DND-41 (cell line): ENCODE measurements at regions not wholly inside any gene's neighbourhood (a gene's known extent, or its start where the extent isn't known, plus 50 kb on each side); places are given as distances from the start of the nearest gene placed in this dataset.

Source experiments
- EZH2 ChIP-seq: IDR thresholded peaks from 3 replicates; pipeline ENCODE4 v1.6.1; 2012; ENCODE audit warnings: borderline replicate concordance, low read depth, mild to moderate bottlenecking, moderate library complexity, low read length, inconsistent platforms; ENCODE audit not compliant: severe bottlenecking
- TF ChIP-seq, protein P1 (sequence below): IDR thresholded peaks from 2 replicates; pipeline ENCODE4 v1.5.1; 2012; ENCODE audit warnings: borderline replicate concordance, low read length, moderate library complexity, mild to moderate bottlenecking; ENCODE audit not compliant: poor library complexity, severe bottlenecking; ENCODE audit errors: extremely low read depth

DNA sequence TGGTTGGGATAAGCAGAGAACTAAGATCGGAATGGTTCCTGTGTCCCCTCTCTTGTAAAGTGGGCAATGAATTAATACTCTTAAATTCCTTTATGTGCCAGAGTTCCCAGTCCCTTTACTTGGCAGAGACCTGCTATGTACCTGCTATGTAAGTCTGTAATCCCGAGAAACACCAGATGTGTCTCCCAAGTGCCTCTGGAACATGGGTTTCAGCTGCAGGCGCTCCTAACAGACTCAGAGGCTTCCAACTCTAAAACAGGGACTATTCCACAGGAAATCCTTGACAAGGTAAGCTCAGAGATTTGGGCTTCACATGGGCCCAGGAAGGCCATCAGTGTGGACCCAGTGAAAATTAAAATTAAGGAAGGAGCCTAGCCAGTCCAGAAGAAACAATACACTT lies 117.7 kb upstream of the PLCL2 start:
- TF ChIP-seq EZH2 = no peak
- TF ChIP-seq, protein P1, sequence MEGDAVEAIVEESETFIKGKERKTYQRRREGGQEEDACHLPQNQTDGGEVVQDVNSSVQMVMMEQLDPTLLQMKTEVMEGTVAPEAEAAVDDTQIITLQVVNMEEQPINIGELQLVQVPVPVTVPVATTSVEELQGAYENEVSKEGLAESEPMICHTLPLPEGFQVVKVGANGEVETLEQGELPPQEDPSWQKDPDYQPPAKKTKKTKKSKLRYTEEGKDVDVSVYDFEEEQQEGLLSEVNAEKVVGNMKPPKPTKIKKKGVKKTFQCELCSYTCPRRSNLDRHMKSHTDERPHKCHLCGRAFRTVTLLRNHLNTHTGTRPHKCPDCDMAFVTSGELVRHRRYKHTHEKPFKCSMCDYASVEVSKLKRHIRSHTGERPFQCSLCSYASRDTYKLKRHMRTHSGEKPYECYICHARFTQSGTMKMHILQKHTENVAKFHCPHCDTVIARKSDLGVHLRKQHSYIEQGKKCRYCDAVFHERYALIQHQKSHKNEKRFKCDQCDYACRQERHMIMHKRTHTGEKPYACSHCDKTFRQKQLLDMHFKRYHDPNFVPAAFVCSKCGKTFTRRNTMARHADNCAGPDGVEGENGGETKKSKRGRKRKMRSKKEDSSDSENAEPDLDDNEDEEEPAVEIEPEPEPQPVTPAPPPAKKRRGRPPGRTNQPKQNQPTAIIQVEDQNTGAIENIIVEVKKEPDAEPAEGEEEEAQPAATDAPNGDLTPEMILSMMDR = no peak
